HG03432 (cell line): ENCODE measurements at regions not wholly inside any gene's neighbourhood (a gene's known extent, or its start where the extent isn't known, plus 50 kb on each side); places are given as distances from the start of the nearest gene placed in this dataset.

Experiments
- ATAC-seq: cut with Tn5 transposase; IDR thresholded peaks from one replicate; pipeline ENCODE4 v1.9.1; 2021; ENCODE audit warnings: mild to moderate bottlenecking, moderate library complexity; ENCODE audit not compliant: unreplicated experiment

DNA sequence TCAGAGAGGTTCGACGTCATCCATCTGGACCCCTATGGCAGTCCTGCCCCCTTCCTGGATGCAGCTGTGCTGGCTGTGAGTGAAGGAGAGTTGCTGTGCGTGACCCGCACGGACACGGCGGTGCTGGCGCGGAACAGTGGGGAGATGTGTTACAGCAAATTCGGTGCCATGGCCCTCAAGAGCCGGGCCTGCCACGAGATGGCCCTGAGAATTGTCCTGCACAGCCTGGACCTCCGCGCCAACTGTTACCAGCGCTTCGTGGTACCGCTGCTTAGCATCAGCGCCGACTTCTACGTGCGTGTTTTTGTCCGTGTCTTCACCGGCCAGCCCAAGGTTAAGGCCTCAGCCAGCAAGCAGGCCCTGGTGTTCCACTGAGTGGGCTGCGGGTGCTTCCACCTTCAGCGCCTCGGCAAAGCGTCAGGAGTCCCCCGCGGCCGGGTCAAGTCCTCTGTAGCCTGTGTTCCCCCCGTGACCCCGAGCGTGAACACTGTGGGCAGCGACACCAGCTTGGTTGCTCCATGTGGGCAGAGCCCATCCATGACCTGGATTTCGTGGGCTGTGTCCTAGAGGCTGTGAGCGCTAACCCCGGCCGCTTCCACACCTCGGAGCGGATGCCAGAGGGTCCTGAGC, 186.7 kb upstream of the SLITRK2 start:
- no peak for ATAC-seq

- ATAC-seq, result no peak
These were observed 186.1 kb upstream of the SLITRK2 start for GRCh38 chrX:145631461-145631951.

DNA sequence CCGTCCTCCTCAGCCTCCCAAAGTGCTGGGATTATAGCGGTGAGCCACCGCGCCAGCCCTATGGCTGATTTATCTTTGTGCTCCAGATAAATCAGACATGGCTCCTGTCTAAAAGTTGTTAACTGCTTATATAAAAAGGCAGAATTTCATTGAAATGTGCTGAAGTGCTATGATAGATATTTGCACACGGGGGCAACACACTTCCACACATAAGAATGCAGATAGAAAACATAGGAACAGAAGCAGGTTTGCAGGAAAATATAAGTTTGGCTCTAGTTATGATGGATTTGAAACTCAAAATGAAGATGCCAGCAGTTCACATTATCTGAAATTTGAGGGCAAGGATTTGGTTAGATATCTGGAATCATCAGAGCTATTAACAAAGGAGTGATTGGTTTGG, 163.1 kb upstream of the SLITRK2 start:
- no peak for ATAC-seq

DNA sequence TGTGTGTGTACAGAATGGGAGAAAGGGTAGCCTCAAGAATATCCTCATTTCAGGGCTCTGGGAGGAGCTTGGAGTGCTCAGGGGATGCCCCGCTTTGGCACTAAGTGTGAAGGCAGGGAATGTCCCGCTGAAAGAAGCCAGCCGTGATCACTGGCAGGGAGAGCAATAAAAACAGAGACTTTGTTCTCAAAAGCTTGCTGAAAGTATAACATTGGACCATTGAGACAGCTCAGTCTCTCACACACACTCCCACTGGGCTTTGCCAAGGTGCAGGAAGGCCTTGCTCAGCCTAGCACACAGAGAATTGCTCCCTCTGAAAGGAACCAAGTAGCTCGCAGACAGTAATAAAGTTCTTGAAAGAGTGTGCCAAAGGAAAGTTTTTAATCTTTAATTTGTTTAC, 143.8 kb upstream of the SLITRK2 start:
- no peak for ATAC-seq

DNA sequence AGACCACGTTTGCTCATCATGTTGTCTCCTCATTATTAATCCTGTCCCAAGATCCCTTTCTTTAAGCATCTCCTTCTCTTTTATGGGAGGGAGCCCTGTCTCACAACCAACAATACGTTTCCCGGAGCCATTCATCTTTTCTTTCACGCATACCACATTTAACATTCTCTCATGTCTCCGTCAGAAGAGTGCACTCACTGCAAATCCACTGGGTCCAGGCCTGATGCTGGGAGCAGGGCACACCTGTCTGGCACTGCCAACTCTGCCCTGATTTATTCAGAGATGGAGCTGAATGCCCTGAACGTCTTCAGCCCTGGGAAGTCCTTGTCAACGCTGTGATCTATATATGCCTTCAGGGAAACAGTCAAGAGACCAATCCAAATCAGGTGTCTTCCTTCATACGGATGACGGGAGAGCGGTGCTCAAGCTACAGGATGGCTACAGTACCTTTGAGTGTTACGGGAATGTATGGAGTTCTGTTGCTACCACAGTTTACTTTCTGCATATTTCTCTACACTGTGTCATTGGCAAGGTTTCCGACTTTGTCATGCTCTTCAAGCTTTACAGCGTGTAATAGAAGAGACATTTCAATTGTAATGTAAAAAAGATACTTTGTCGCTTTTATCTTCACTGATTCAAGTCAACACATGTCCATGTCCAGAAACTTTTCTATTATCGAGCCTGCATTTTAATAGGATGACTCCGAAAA, 140.4 kb upstream of the SLITRK2 start:
- ATAC-seq, result no peak

- ATAC-seq, result no peak
These were observed 134.9 kb upstream of the SLITRK2 start for GRCh38 chrX:145682518-145683298.

DNA sequence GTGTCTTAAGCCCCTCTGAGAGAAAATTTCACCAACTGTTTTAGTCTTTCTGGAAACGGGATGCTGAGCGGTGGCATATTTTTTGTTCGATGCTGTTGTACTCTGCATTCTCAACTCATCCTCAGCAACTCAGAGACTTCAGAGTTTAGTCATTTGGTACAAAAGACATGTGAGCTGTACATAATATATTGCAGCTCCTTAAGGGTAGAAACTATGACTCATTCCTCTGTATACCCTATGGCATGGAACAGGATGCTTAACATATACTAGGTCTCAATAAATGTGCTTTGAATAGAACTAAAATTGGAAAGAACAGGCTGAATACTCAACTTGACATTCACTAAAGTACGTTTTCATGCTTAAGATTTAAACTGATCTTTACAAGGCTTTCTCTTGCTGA, 130.5 kb upstream of the SLITRK2 start:
- no peak for ATAC-seq

GRCh38 chrX:145687707-145688106, 129.9 kb upstream of the SLITRK2 start:
- no peak for ATAC-seq

GRCh38 chrX:145694048-145694447, 123.6 kb upstream of the SLITRK2 start:
- ATAC-seq, result no peak

GRCh38 chrX:145715641-145716138, 101.9 kb upstream of the SLITRK2 start:
- ATAC-seq, result no peak

DNA sequence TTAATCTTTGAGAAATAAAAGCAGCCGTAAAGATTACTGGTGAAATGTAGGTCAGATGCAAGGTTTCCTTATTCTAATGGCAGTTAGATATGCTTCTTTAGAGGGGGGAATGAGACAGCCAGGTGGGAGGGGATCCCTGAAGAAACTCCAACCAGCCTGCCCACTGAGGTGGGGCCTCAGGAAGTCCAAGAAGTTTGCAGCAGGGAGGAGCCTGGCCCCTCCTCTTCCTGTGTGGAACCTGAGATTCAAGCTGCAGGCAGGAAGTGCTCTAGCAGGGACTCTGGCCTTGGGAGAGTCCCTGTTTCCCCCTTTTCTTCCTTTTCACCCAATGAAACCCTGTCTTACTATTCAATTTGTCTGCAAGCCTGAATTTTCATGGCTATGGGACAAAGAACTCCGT, 101.4 kb upstream of the SLITRK2 start:
- ATAC-seq, result no peak

- ATAC-seq, result no peak
These were observed 90.2 kb upstream of the SLITRK2 start for GRCh38 chrX:145727476-145727875.

GRCh38 chrX:145729635-145730034, 88.0 kb upstream of the SLITRK2 start:
- no peak for ATAC-seq

GRCh38 chrX:145735036-145735435, 82.6 kb upstream of the SLITRK2 start:
- ATAC-seq, result no peak

GRCh38 chrX:145751943-145752342, 65.7 kb upstream of the SLITRK2 start:
- no peak for ATAC-seq
